Natural killer cell (primary cell): ENCODE measurements at regions not wholly inside any gene's neighbourhood (a gene's known extent, or its start where the extent isn't known, plus 50 kb on each side); places are given as distances from the start of the nearest gene placed in this dataset.

Experiments used
- ATAC-seq, 3 donors: fragments of 150-1000 bp in 2 of 3; fragments of 200-7000 bp in 1 of 3; cut with Tn5 transposase; 1 replicate in 1 of 3; 2 replicates in 2 of 3; pipeline ENCODE4 v1.10.0; 2021; ENCODE audit warnings: mild to moderate bottlenecking in 2 of 3, moderate library complexity in 2 of 3
- DNase-seq, 2 donors: peaks; one replicate each; pipeline versions ENCODE4 v3.0.0 to v3.0.0-alpha.2; 2013 to 2021; ENCODE audit warnings: mixed read lengths in 1 of 2
- H3K27ac ChIP-seq: one replicate; pipeline ENCODE4 v1.5.1; 2013; ENCODE audit warnings: mild to moderate bottlenecking, low read length
- H3K27me3 ChIP-seq: one replicate; pipeline ENCODE4 v1.6.1; 2013; ENCODE audit warnings: low read length; ENCODE audit not compliant: control insufficient read depth, insufficient read depth
- H3K36me3 ChIP-seq: one replicate; pipeline ENCODE4 v1.6.1; 2013; ENCODE audit warnings: low read length; ENCODE audit not compliant: control insufficient read depth, insufficient read depth
- H3K4me1 ChIP-seq: one replicate; pipeline ENCODE4 v1.6.1; 2013; ENCODE audit warnings: low read length; ENCODE audit not compliant: control insufficient read depth, insufficient read depth
- H3K4me3 ChIP-seq: one replicate; pipeline ENCODE4 v1.5.1; 2013; ENCODE audit warnings: low read length
- H3K9me3 ChIP-seq: one replicate; pipeline ENCODE4 v1.6.1; 2013; ENCODE audit warnings: low read length; ENCODE audit not compliant: control insufficient read depth, insufficient read depth
- H3K27ac Mint-ChIP-seq, 2 donors: one replicate each; pipeline ENCODE4 v1.8.0; 2022; ENCODE audit warnings: mild to moderate bottlenecking in 2 of 2, mixed read lengths in 2 of 2, moderate library complexity in 1 of 2
- H3K27me3 Mint-ChIP-seq, 2 donors: one replicate each; pipeline ENCODE4 v1.8.0; 2022; ENCODE audit warnings: low read depth in 2 of 2, mixed read lengths in 2 of 2
- H3K36me3 Mint-ChIP-seq: one replicate; pipeline ENCODE4 v1.8.0; 2022; ENCODE audit warnings: mixed read lengths
- H3K4me1 Mint-ChIP-seq, 2 donors: one replicate each; pipeline ENCODE4 v1.8.0; 2022; ENCODE audit warnings: mixed read lengths in 2 of 2
- H3K4me3 Mint-ChIP-seq: one replicate; pipeline ENCODE4 v1.8.0; 2022; ENCODE audit warnings: mild to moderate bottlenecking, moderate library complexity, mixed read lengths
- H3K9me3 Mint-ChIP-seq, 2 donors: one replicate each; pipeline ENCODE4 v1.8.0; 2022; ENCODE audit warnings: mixed read lengths in 2 of 2
- WGBS: methylation state at CpG from one replicate; pipeline ENCODE4 v1.1.7; 2013; ENCODE audit warnings: missing lambda C conversion rate; ENCODE audit not compliant: insufficient coverage; 5-methylcytosine and 5-hydroxymethylcytosine counted together
- intact Hi-C: fragments of 100-400 bp; cut with micrococcal nuclease; formaldehyde crosslinking; loops from one replicate; pipeline ENCODE4 v1.14.2; 2022
- TF ChIP-seq, protein P1 (sequence below): fragments of 200-600 bp; IDR thresholded peaks from one replicate; pipeline ENCODE4 v1.8.0; 2022; ENCODE audit warnings: antibody characterized with exemption

GRCh38 chr5:13640270-13640669 lies 304.2 kb downstream of the DNAH5 start:
- no peak for DNase-seq
- Histone ChIP-seq H3K4me1 (no peaks in the 10 kb centered on the region), H3K4me3 (no peak overlapping the region), H3K27me3 (no peaks in the 10 kb centered on the region), H3K36me3 (no peaks in the 10 kb centered on the region), H3K27ac (no peak overlapping the region), H3K9me3 (no peaks in the 10 kb centered on the region)
- Mint-ChIP-seq H3K36me3 (no peaks in the 10 kb centered on the region), H3K9me3 (peaks cover 16% of the 10 kb centered on the region in 2 donors), H3K4me3 (no peak overlapping the region), H3K27ac (no peak overlapping the region), H3K4me1 (no peaks in the 10 kb centered on the region), H3K27me3 (no peaks in the 10 kb centered on the region)
- TF ChIP-seq, protein P1, sequence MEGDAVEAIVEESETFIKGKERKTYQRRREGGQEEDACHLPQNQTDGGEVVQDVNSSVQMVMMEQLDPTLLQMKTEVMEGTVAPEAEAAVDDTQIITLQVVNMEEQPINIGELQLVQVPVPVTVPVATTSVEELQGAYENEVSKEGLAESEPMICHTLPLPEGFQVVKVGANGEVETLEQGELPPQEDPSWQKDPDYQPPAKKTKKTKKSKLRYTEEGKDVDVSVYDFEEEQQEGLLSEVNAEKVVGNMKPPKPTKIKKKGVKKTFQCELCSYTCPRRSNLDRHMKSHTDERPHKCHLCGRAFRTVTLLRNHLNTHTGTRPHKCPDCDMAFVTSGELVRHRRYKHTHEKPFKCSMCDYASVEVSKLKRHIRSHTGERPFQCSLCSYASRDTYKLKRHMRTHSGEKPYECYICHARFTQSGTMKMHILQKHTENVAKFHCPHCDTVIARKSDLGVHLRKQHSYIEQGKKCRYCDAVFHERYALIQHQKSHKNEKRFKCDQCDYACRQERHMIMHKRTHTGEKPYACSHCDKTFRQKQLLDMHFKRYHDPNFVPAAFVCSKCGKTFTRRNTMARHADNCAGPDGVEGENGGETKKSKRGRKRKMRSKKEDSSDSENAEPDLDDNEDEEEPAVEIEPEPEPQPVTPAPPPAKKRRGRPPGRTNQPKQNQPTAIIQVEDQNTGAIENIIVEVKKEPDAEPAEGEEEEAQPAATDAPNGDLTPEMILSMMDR = no peak
- no peak for ATAC-seq
- intact Hi-C loops = no loop called here
- 89% methylated on average over 1 of the region's 2 CpGs for WGBS

- Histone ChIP-seq H3K36me3 (no peaks in the 10 kb centered on the region), H3K27me3 (no peaks in the 10 kb centered on the region), H3K4me3 (no peak overlapping the region), H3K4me1 (no peaks in the 10 kb centered on the region), H3K27ac (no peak overlapping the region), H3K9me3 (no peaks in the 10 kb centered on the region)
- 63% methylated on average over 1 of the region's 1 CpG for WGBS
- intact Hi-C loops = no loop called here
- peaks cover 8 to 13% of the 10 kb centered on the region in 2 donors for H3K9me3 Mint-ChIP-seq
- TF ChIP-seq, protein P1 = no peak
- H3K27ac Mint-ChIP-seq = no peak overlapping the region
- no peaks in the 10 kb centered on the region for H3K4me1 Mint-ChIP-seq
- DNase-seq = no peak
- no peak for ATAC-seq
- H3K27me3 Mint-ChIP-seq = no peaks in the 10 kb centered on the region
- H3K36me3 Mint-ChIP-seq = no peaks in the 10 kb centered on the region
- H3K4me3 Mint-ChIP-seq = no peak overlapping the region
Observed at GRCh38 chr5:13632676-13633075, 311.8 kb downstream of the DNAH5 start.

GRCh38 chr5:13629218-13629617 lies 315.3 kb downstream of the DNAH5 start:
- Mint-ChIP-seq H3K4me3 (no peak overlapping the region), H3K36me3 (no peaks in the 10 kb centered on the region), H3K27me3 (no peaks in the 10 kb centered on the region), H3K27ac (no peak overlapping the region), H3K9me3 (peaks cover 10 to 14% of the 10 kb centered on the region in 2 donors), H3K4me1 (no peaks in the 10 kb centered on the region)
- Histone ChIP-seq H3K4me3 (no peak overlapping the region), H3K36me3 (no peaks in the 10 kb centered on the region), H3K27ac (no peak overlapping the region), H3K4me1 (no peaks in the 10 kb centered on the region), H3K9me3 (peaks cover 10% of the 10 kb centered on the region), H3K27me3 (no peaks in the 10 kb centered on the region)
- DNase-seq = no peak
- 100% methylated on average over 2 of the region's 2 CpGs for WGBS
- ATAC-seq = no peak
- TF ChIP-seq, protein P1 = no peak
- intact Hi-C loops = no loop called here

GRCh38 chr5:13627673-13628454 lies 316.6 kb downstream of the DNAH5 start:
- Histone ChIP-seq H3K4me1 (no peaks in the 10 kb centered on the region), H3K27me3 (no peaks in the 10 kb centered on the region), H3K36me3 (no peaks in the 10 kb centered on the region), H3K27ac (no peak overlapping the region), H3K4me3 (no peak overlapping the region), H3K9me3 (peaks cover 10% of the 10 kb centered on the region)
- Mint-ChIP-seq H3K9me3 (peaks cover 10 to 14% of the 10 kb centered on the region in 2 donors), H3K4me3 (no peak overlapping the region), H3K27ac (no peak overlapping the region), H3K4me1 (no peaks in the 10 kb centered on the region), H3K27me3 (no peaks in the 10 kb centered on the region), H3K36me3 (no peaks in the 10 kb centered on the region)
- WGBS = 92% methylated on average over 1 of the region's 3 CpGs
- intact Hi-C loops = no loop called here
- no peak for ATAC-seq
- TF ChIP-seq, protein P1 = no peak
- no peak for DNase-seq
